Gastrocnemius medialis (tissue), 4 donors: ENCODE measurements at regions not wholly inside any gene's neighbourhood (a gene's known extent, or its start where the extent isn't known, plus 50 kb on each side); places are given as distances from the start of the nearest gene placed in this dataset.

ENCODE experiments used
- ATAC-seq, 2 donors: fragments of 150-250 bp; one replicate each; pipeline ENCODE4 v1.9.1; 2016
- DNase-seq, 2 donors: peaks; one replicate each; pipeline ENCODE4 v3.0.0-alpha.2; 2019
- H3K27ac ChIP-seq, 4 donors: fragments of 200-600 bp; sonication (generic); 1 replicate in 1 of 4; 2 replicates in 3 of 4; pipeline ENCODE4 v1.5.1; 2016 to 2018; ENCODE audit warnings: mild to moderate bottlenecking in 2 of 4, moderate library complexity in 1 of 4
- H3K27me3 ChIP-seq, 3 donors: fragments of 200-600 bp; sonication (generic) in 2 of 3; 1 replicate in 1 of 3; 2 replicates in 2 of 3; pipeline versions ENCODE4 v1.5.1 to v1.6.0; 2016 to 2019; ENCODE audit warnings: mild to moderate bottlenecking in 1 of 3, moderate library complexity in 1 of 3
- H3K36me3 ChIP-seq, 2 donors: fragments of 200-600 bp; sonication (generic) in 1 of 2; one replicate each; pipeline ENCODE4 v1.5.1; 2017 to 2018
- H3K4me1 ChIP-seq, 2 donors: fragments of 200-600 bp; sonication (generic) in 1 of 2; one replicate each; pipeline ENCODE4 v1.5.1; 2016 to 2017; ENCODE audit warnings: mild to moderate bottlenecking in 2 of 2
- H3K4me3 ChIP-seq, 4 donors: fragments of 200-600 bp; sonication (generic) in 3 of 4; 1 replicate in 1 of 4; 2 replicates in 3 of 4; pipeline ENCODE4 v1.5.1; 2016 to 2019; ENCODE audit warnings: mild to moderate bottlenecking in 2 of 4
- H3K9me3 ChIP-seq, 3 donors: fragments of 200-600 bp; sonication (generic) in 2 of 3; 1 replicate in 1 of 3; 2 replicates in 2 of 3; pipeline ENCODE4 v1.5.1; 2016 to 2019
- POLR2A ChIP-seq, 2 donors: fragments of 450-650 bp; IDR thresholded peaks; one replicate each; pipeline ENCODE4 v1.6.1; 2017; ENCODE audit warnings: antibody characterized with exemption in 2 of 2, mild to moderate bottlenecking in 2 of 2, moderate library complexity in 2 of 2
- in situ Hi-C, 4 donors: fragments of 200-750 bp; cut with MboI; loops; one replicate each; pipeline versions ENCODE4 v1.15.0 to v1.8.0; 2017; ENCODE audit warnings: low sequenced_read_pairs in 4 of 4
- intact Hi-C: fragments of 100-400 bp; cut with DNase I; formaldehyde crosslinking; loops from one replicate; pipeline ENCODE4 v1.15.1; 2023; ENCODE audit warnings: low total_unique reads
- TF ChIP-seq, protein P1 (sequence below), 5 experiments: fragments of 450-650 bp in 3 of 5; fragments of 200-600 bp in 2 of 5; sonication (generic) in 2 of 5; IDR thresholded peaks in 4 of 5; conservative IDR thresholded peaks in 1 of 5; 1 replicate in 4 of 5; 2 replicates in 1 of 5; pipeline ENCODE4 v1.5.1; 2016 to 2019; ENCODE audit warnings: antibody characterized with exemption in 5 of 5, mild to moderate bottlenecking in 3 of 5, moderate library complexity in 3 of 5

DNA sequence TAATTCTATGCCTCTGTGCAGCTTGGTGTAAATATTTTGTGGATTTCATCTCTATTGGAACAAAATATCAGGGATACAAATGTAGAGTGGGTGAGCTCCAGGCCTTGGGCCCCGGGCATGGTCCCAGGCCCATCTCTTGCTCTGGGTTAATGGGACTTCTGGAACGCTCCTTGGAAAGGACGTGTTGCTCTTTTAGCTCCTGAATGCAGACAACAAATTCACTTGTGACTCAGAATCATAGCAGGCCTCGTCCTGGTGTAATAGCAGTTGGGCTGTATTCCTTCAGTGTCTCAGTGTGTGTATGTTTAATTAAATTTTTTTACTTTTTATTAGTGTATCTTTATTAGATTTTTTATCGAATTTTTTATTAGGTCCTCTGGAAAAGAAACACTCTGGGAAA, 266.7 kb upstream of the C2CD4B start:
- H3K4me3 ChIP-seq, result no peak overlapping the region
- peak overlapping the region; percentile 81 to 91 (median 84) for H3K27ac ChIP-seq
- DNase-seq (no peak), ATAC-seq (peak in 1 of 2 donors; percentile 28)
- intact Hi-C loops (loop anchor here (1.0 to 2.0 kb wide), 2 partner anchors 41 to 114 kb away; partner anchors contain the start of gene TLN2), in situ Hi-C loops (no loop called here)
- TF ChIP-seq, protein P1, sequence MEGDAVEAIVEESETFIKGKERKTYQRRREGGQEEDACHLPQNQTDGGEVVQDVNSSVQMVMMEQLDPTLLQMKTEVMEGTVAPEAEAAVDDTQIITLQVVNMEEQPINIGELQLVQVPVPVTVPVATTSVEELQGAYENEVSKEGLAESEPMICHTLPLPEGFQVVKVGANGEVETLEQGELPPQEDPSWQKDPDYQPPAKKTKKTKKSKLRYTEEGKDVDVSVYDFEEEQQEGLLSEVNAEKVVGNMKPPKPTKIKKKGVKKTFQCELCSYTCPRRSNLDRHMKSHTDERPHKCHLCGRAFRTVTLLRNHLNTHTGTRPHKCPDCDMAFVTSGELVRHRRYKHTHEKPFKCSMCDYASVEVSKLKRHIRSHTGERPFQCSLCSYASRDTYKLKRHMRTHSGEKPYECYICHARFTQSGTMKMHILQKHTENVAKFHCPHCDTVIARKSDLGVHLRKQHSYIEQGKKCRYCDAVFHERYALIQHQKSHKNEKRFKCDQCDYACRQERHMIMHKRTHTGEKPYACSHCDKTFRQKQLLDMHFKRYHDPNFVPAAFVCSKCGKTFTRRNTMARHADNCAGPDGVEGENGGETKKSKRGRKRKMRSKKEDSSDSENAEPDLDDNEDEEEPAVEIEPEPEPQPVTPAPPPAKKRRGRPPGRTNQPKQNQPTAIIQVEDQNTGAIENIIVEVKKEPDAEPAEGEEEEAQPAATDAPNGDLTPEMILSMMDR (IDR thresholded peaks at IDR 0.05 in 4 of 5, conservative IDR thresholded peaks at IDR 0.05 in 1 of 5), result no peak
- TF ChIP-seq POLR2A (IDR thresholded peaks at IDR 0.05), result no peak
- no peaks in the 10 kb centered on the region for H3K27me3 ChIP-seq
- H3K36me3 ChIP-seq, result no peaks in the 10 kb centered on the region
- peaks cover 27 to 58% of the 10 kb centered on the region in 2 donors for H3K4me1 ChIP-seq
- no peaks in the 10 kb centered on the region for H3K9me3 ChIP-seq

DNA sequence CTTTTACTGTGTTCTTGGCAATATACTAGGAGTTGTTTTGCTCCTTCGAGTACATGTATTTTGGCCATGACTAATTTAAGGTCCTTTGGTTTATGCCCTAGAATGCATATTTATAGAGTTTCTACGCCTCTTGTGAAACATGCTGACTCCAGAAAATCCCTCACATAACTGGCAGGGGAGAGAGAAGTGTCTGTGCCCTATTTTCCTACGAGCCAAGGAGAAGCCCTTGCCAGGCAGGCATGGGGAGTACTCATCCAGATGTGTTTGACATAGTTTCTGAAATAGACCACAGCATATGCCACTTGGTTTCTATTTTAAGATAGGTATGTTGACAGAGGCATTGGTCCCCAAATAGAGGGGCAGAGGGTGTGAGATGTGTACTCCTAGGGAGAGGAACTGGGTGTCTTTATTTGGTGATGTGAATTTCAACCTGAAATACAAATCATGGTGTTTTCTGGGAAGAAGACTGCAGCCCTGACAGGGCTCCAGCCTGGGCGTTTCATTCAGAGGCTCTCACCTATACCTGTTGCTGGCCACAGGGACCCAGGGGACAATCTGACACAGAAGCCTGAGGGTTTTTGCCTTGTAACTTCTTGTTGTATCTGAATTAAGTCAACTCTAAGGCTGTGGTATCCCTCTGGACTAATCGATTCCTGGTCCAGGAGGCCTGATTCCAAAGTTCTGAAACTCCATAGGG, 267.8 kb upstream of the C2CD4B start:
- intact Hi-C loops, result loop anchor here (1.0 to 2.0 kb wide), 2 partner anchors 42 to 113 kb away; partner anchors contain the start of gene TLN2
- Histone ChIP-seq H3K4me3 (no peak overlapping the region), H3K4me1 (peaks cover 22 to 49% of the 10 kb centered on the region in 2 donors), H3K27me3 (no peaks in the 10 kb centered on the region), H3K36me3 (no peaks in the 10 kb centered on the region), H3K9me3 (no peaks in the 10 kb centered on the region), H3K27ac (peak overlapping the region; percentile 81 to 91 (median 84))
- in situ Hi-C loops, result no loop called here
- TF ChIP-seq, protein P1 (IDR thresholded peaks at IDR 0.05 in 4 of 5, conservative IDR thresholded peaks at IDR 0.05 in 1 of 5), result no peak
- no peak for TF ChIP-seq POLR2A (IDR thresholded peaks at IDR 0.05)
- peak; percentile 93 to 96 for ATAC-seq
- peak; percentile 83 to 85 for DNase-seq

DNA sequence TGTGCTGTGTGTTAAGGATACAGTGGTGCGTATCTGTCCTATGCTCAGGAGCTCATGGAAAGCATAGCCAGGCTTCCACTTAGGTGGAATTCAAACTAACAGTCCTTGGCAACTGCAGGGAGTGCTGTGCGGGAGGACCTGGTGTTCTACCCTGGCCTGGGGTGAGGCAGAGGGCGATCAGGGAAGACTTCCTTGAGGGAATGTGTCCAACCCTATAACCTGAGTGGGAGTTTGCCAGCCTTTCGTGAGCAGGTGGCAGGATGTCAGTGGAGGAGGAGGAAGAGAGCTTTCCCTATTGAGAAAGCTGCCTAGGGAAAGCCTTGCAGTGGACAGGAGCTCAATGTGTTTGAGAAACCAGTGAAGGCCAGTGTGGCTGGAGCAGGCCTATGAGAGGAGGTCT, 271.1 kb upstream of the C2CD4B start:
- no peak overlapping the region for H3K4me3 ChIP-seq
- in situ Hi-C loops, result no loop called here
- ATAC-seq (no peak), DNase-seq (peak; percentile 35 to 38)
- no peaks in the 10 kb centered on the region for H3K9me3 ChIP-seq
- no peaks in the 10 kb centered on the region for H3K27me3 ChIP-seq
- H3K36me3 ChIP-seq, result no peaks in the 10 kb centered on the region
- peaks cover 54 to 59% of the 10 kb centered on the region in 2 donors for H3K4me1 ChIP-seq
- TF ChIP-seq POLR2A (IDR thresholded peaks at IDR 0.05), result no peak
- TF ChIP-seq, protein P1 (IDR thresholded peaks at IDR 0.05 in 4 of 5, conservative IDR thresholded peaks at IDR 0.05 in 1 of 5), result no peak
- peak overlapping the region in 2 of 4 donors; percentile 35 to 47 for H3K27ac ChIP-seq
- intact Hi-C loops, result loop anchor here (5.0 kb wide), 1 partner anchor 34 kb away; no protein-coding TSS in a partner anchor

DNA sequence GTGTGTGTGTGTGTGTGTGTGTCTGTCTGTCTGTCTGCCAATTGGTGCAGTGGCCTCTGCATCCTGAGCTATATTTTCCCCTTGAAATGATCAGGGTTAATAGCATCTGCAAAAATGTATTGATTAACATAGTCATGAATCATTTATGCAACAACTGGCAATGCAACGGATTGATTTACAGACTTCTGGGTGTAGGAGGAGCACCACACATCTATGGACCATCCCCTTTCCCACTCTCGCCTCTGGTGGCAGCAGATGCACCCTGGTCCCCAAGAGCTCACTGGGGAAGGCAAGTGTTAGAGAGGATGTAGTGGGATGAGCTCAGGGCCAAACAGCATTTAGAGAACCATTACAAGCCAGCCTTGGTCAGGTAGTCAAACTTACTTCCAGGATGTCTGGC, 272.7 kb upstream of the C2CD4B start:
- Histone ChIP-seq H3K4me3 (no peak overlapping the region), H3K27ac (no peak overlapping the region), H3K36me3 (no peaks in the 10 kb centered on the region), H3K9me3 (no peaks in the 10 kb centered on the region), H3K27me3 (no peaks in the 10 kb centered on the region), H3K4me1 (peaks cover 38 to 46% of the 10 kb centered on the region in 2 donors)
- intact Hi-C loops, result loop anchor here (5.0 kb wide), 1 partner anchor 35 kb away; no protein-coding TSS in a partner anchor
- in situ Hi-C loops, result no loop called here
- DNase-seq, result no peak
- ATAC-seq, result no peak
- no peak for TF ChIP-seq POLR2A (IDR thresholded peaks at IDR 0.05)
- TF ChIP-seq, protein P1 (IDR thresholded peaks at IDR 0.05 in 4 of 5, conservative IDR thresholded peaks at IDR 0.05 in 1 of 5), result no peak
